ENCODE measurements at regions not wholly inside any gene's neighbourhood (a gene's known extent, or its start where the extent isn't known, plus 50 kb on each side); places are given as distances from the start of the nearest gene placed in this dataset.

GRCh38 chr6:4352322-4352669 lies 216.9 kb upstream of the ECI2 start:
- DNase-seq: no peak

GRCh38 chr6:4351520-4352321 lies 216.3 kb upstream of the ECI2 start:
- no peaks in the 10 kb centered on the region for H3K36me3 ChIP-seq
- H3K4me1 ChIP-seq: peaks cover 0 to 9% (median 0%) of the 10 kb centered on the region in 6 donors
- DNase-seq: no peak
- no peak overlapping the region for H3K4me3 ChIP-seq
- WGBS, 5 donors: 74 to 86% (median 82%) methylated on average over 21 of the region's 21 CpGs
- no peaks in the 10 kb centered on the region for H3K9me3 ChIP-seq
- TF ChIP-seq CTCF (IDR thresholded peaks at IDR 0.05 in 8 of 11, conservative IDR thresholded peaks at IDR 0.05 in 3 of 11) (no peak), POLR2AphosphoS5 (IDR thresholded peaks at IDR 0.05) (no peak), POLR2A (IDR thresholded peaks at IDR 0.05) (no peak)
- no peaks in the 10 kb centered on the region for H3K27me3 ChIP-seq (replicated peaks in 1 of 7)
- intact Hi-C loops (cut with DNase I; ENCODE audit: low total_unique reads): no loop called here
- H3K27ac ChIP-seq: peak overlapping the region in 5 of 8 donors; percentile 0 to 44 (median 39)

More at GRCh38 chr6:4352322-4352669, 216.9 kb upstream of the ECI2 start:
- no peak for TF ChIP-seq CTCF (IDR thresholded peaks at IDR 0.05 in 8 of 11, conservative IDR thresholded peaks at IDR 0.05 in 3 of 11)
- TF ChIP-seq POLR2A (IDR thresholded peaks at IDR 0.05): no peak
- no peak for TF ChIP-seq POLR2AphosphoS5 (IDR thresholded peaks at IDR 0.05)
- Histone ChIP-seq H3K27ac (peak overlapping the region in 4 of 8 donors; percentile 0 to 44 (median 41)), H3K4me1 (peaks cover 0 to 9% (median 0%) of the 10 kb centered on the region in 6 donors), H3K4me3 (no peak overlapping the region), H3K36me3 (no peaks in the 10 kb centered on the region), H3K9me3 (peaks cover 0 to 3% (median 0%) of the 10 kb centered on the region in 8 donors), H3K27me3 (replicated peaks in 1 of 7) (no peaks in the 10 kb centered on the region)
- intact Hi-C loops (cut with DNase I; ENCODE audit: low total_unique reads): no loop called here
- 88 to 98% (median 94%) methylated on average over 5 of the region's 5 CpGs for WGBS, 5 donors

GRCh38 chr6:4350567-4351519 lies 215.5 kb upstream of the ECI2 start:
- Histone ChIP-seq H3K36me3 (no peaks in the 10 kb centered on the region), H3K4me1 (peaks cover 0 to 9% (median 0%) of the 10 kb centered on the region in 6 donors), H3K27ac (no peak overlapping the region), H3K4me3 (no peak overlapping the region), H3K27me3 (replicated peaks in 1 of 7) (no peaks in the 10 kb centered on the region), H3K9me3 (no peaks in the 10 kb centered on the region)
- TF ChIP-seq POLR2AphosphoS5 (IDR thresholded peaks at IDR 0.05) (peak in 1 of 3 donors; percentile 56), POLR2A (IDR thresholded peaks at IDR 0.05) (no peak)
- WGBS, 5 donors: 54 to 62% (median 59%) methylated on average over 9 of the region's 9 CpGs
- no peak for DNase-seq
- intact Hi-C loops (cut with DNase I; ENCODE audit: low total_unique reads): no loop called here

- H3K36me3 ChIP-seq: no peaks in the 10 kb centered on the region
- peaks cover 0 to 9% (median 0%) of the 10 kb centered on the region in 6 donors for H3K4me1 ChIP-seq
- no peaks in the 10 kb centered on the region for H3K27me3 ChIP-seq (replicated peaks in 1 of 7)
- H3K9me3 ChIP-seq: no peaks in the 10 kb centered on the region
- H3K27ac ChIP-seq: no peak overlapping the region
- intact Hi-C loops (cut with DNase I; ENCODE audit: low total_unique reads): no loop called here
- no peak for TF ChIP-seq POLR2AphosphoS5 (IDR thresholded peaks at IDR 0.05)
- TF ChIP-seq CTCF (IDR thresholded peaks at IDR 0.05 in 8 of 11, conservative IDR thresholded peaks at IDR 0.05 in 3 of 11): no peak
- TF ChIP-seq POLR2A (IDR thresholded peaks at IDR 0.05): no peak
- DNase-seq: no peak
- no peak overlapping the region for H3K4me3 ChIP-seq
- 89 to 95% (median 90%) methylated on average over 6 of the region's 6 CpGs for WGBS, 5 donors
Measured at GRCh38 chr6:4349931-4350330, 214.6 kb upstream of the ECI2 start.

All from spleen (tissue), 11 donors.